Glomerular visceral epithelial cell (primary cell): ENCODE measurements at regions not wholly inside any gene's neighbourhood (a gene's known extent, or its start where the extent isn't known, plus 50 kb on each side); places are given as distances from the start of the nearest gene placed in this dataset.

Experiments used
- DNase-seq: peaks from one replicate; pipeline ENCODE4 v3.0.0-alpha.2; 2016; ENCODE audit errors: extremely low spot score

DNA sequence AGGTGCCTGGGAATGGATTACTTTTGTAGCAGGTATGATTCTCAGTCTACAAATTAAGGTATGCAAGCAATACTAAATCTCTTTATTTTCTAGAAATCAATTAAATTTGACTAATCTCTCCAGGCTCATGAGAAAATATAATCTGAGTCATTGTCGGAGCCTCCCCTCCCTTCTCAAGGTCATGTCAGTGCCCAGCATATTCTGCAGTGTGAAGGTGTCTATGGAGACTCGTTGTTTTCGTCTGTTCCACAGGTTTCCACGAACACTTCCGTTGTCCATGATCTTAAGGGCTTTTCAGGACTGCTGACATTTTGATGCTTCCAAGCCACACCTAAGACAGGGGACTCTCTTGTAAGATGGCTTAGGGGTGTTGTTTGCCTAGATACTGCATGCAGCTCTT, 56.6 kb upstream of the SCOC start:
- no peak for DNase-seq

DNA sequence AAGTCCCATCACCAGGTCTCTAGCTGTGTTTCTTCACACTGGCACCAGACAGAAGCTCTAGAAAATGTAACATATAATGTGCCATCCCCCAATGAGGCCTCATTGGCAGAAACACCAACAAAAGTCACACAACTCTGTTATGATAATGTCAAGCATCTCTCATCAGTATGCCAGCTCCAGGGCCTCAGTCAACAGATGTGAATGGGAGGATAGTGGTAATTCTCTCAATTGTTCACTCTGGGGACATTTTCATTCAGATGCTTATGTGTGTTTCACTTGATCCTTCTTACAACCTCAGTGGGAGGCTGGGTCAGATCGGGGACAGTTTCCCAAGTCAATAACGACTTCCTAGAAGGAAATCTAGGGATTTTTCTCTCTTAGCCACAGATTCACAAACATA, 57.5 kb upstream of the SCOC start:
- no peak for DNase-seq

DNA sequence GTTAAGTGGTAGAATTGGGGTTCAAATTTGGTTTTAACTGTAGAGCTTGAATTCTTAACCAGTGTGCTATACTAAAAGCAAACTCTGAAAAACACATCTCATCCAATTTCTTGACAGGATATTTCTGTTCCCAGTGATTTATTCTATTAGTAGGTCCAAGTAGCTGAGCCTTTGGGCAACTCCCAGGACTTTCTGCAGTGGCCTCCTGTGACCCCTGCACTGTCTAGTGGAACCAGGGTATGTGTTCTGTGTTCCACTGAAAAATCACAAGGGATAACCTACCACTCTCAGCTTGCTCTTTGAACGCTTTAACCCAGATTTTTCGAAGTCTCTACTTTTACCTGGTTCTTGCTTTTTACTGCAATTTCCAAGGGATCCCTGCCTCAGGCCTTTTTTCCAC, 58.0 kb upstream of the SCOC start:
- no peak for DNase-seq

DNA sequence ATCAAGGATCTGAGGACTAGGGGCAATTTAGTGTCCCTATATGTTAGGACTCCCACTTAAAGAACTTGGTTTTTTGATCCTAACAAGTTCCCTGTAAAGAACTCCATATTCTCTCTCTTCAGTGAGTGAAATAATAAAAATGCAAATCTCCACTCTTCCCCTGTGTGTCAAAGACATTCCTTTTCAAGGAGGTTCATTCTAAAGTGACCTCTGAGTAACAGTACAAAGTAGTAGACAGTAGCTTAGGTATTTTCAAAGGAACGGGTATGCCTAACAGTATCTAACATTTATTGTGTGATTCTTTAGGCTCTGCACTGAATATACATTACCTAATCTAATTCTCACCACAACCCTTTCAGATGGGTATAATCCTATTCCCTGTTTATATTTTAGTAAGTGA, 58.4 kb upstream of the SCOC start:
- no peak for DNase-seq

DNA sequence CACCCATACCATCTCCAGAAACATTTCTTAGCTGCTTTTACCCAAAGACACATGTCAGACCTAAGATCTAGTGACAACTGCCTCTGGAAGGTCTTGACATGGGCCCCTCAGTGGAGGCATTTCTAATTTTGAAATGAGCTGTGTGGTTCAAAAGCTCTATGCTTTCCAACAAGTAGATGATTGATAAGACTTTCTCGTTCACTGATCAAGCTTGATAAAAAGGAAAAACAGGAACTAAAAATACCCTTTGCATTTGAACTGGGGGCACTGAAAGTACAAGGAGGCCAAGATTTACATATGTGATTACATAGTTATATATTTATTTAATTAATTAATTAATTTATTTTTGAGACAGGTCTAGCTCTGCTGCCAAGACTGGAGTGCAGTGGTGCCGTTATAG, 61.3 kb upstream of the SCOC start:
- no peak for DNase-seq

DNA sequence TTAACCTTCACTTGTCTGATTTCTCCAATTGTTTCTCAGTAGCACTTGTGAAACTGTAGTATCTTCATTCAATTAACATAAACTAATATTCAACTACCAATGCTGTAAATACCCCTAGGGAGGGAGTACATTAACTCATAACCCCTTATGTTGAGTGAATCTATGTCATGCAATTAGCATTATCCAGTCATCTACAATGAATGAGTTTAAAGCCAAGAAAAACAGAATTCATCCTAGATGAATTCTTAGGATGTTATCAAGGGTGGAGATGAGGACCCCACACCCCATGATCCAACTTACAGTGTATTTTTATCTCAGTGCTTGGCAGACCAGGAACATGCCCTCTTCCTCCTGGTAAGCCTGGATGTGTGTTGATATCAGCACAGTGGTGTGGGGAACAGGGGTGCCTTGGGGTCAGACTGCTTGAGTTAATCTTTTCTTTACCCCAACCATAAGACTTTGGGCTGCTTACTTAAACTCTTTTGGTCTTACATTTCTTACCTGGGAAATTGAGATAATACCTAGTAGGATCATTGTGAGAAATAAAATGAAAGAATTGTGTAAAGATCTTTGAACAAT, 62.1 kb upstream of the SCOC start:
- DNase-seq, result no peak

DNA sequence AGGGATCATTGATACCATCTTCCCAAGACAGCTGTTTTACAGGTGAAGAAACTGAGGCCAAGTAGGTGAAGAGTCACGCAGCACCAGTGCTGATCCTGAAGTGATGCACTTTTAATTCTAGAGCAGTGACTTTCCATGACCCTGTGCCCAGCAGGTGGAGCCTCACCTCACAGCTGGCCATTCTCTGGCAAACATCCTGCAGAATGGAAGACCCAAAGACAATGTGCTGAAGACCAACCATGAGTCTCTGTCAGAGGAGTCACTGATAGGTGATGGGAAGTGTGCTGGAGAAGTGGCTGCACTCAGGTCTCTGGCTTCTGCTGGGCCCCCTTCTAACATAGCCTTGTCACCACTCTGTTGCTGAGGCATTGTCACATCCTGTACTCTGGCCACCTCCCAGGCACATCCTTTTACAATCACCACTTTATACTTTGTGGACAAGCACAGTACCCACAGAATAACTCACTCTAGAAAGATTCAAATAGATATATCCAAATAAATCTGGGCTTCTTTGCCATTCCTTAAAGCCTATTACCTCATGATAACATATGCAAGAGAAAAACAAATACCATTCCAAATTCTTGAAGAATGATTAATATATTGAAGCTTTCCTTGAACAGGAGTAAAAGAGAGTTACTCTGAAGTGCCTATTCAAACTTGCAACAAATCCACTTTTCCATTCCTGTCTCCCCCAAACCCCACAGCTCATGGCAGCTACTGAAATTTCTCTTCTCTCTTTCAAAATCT, 64.1 kb upstream of the SCOC start:
- DNase-seq, result no peak

DNA sequence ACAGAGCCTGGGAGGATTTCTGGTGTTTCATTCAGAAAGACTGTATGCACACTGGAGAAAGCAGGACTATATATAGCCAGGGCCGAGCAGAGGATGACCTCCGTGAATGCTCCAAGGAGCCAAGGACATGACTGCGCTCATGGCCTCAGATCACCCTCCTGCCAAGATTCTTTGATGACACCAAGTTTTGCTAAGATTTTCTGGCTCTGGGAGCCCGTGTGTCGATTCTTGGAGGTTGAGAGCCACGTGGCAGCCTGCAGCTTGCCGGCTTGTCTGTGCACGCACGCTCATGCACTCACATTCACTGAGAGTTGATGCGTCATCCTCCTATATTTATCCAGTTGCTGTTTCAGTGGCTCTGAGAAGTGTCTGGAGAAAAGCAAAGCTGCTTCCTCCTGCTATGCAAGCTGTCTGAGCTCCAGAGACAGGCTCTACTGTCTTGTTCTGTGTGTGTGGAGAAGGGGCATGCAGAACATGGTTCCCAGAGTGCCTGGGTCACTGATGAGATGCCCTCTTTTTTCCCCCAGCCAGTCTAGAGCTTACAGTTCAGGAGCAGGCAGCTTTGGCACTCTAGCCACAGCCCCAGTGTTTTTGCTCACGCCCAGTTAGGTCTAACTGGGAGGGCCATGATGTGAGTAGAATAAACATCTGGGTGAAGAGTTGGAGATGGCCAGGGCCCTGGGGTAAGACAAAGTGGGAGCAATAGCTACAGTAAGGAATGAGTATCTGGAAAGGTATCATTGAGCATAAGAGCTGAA, 64.9 kb upstream of the SCOC start:
- DNase-seq, result no peak

DNA sequence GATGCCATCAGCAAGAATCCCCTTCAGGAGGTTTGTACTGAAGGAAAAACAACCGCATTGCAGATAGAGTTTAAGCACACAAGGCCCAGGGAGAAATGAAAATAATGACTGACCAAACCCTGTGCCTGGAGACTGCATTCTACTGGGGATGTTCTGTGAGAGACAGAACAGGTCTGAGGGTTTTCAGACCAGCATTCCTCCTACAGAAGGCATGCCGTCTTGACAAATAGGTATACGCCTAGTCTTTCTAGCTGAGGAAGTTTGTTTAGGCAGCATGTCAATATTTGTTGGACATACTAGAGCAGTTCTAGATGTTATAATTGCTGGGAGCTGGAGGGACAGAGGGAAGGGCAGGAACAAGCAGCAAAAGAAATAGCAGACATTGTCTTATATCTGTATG, 68.4 kb upstream of the SCOC start:
- DNase-seq, result no peak

DNA sequence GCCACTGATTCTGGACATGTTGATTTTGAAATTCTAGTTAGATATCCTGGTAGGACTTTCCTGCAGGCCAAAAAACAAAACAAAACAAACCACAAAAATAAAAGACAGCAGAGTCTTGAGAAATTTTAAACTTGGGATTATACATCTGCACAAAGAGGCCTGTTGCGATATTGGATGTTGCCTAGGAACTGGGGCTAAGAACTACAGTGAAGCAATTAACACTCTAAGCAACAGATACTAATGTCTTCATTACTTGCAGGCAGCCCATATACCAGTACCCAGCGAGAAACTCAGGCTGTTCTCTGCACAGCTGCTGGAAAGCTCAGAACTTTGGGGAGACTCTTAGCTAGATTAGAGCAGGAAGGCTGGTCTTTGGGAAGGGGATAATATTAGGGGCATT, 69.1 kb upstream of the SCOC start:
- DNase-seq, result no peak

DNA sequence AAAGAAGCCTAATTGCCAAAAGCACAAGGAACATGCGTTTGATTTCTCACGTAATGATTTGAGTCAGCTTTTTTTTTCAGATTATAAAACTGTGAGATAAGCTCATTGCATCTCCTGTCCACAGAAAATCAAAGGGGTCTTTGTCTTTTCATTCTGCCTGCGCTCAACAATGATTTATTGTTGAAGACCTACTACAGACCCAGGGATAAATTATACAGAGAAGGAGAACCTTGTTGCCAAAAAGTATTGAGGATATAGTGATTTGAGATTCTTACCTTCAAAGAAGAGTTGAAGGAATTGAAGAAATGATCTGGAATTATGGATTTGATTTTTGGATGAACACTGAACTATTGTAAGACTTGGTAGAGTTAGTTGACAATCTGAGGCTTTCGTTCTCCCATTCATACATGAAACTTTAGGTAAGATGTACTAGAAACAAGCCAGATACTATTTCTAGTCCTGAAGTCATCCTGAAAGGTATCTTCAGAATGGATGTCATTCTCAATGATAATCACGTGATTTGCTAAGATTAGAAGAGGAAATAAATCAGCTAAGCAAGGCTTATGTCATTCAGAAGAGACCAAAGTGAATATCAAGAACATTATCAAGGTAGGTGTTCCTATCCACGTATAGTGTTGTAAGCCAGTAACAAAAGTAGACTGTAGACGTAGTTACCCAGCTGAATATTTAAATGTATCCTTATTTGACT, 71.1 kb upstream of the SCOC start:
- DNase-seq, result no peak

DNA sequence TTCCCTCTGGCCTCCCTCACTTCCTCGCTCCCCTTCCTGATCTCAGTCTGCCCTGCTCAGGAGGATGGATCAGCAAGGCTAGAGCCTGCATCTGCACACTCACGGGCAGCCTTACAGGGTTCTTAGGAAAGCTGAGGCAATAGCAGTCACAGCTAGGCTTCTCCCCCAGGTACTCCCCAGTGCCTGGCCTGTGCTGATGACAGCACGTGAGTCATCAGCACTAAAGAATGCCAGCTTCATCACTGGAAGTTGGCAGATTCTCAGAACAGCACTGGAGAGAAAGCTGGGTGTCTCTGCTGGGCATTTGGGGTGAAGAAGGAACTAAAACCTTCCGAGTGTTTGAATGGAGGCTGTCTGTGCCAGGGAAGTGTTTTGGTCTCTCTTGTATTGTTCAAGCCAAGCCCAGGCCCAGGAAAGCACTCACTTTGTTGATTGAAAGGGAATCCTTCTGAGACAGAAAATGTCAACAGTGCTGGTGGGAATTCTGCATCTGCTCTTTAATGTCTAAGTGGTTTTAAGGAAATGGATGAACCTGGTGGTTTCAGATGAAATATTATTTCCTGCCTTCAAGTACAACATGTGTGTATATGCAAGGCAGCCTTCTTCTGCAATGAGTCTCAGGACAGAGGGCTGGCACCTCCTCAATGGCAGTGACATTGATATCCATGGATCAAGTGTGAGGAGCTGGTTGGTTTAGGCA, 73.0 kb upstream of the SCOC start:
- peak; percentile 73 for DNase-seq

DNA sequence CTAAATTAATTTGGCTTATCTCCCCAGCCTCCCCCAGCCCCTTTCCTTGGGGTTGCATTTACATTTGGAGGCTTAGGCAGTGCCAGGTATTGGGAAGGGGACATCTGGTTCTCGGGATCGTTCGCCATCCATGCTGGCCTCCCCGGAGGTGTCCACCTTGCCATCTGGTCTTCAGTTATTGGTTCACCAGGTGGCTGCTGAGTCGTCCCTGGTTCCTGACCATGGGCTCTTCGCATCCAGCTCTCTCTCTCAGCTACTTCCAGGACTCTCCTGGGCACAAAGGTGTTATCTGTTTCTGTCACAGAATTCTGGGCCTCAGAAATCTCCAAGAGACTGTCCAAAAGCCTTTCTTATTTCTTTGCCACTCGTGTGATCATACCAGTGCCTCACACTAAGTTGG, 75.4 kb upstream of the SCOC start:
- no peak for DNase-seq

DNA sequence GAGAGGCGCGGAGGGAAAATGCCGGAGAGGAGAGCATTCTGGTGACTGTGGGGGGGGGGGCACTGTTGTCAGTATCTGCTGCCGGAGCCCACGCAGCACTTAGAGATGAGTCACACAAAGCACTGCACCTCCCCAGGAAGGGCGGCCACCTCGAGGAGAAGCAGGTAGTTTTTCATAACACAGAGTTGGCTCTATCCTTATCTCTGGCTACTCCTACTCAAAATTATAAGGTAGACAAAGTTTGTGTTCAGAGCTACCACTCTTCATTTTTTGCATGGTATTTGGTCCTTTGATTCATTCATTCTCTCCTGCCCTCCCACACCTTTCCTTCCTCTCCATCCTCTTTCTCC, 76.2 kb upstream of the SCOC start:
- DNase-seq, result peak; percentile 31

DNA sequence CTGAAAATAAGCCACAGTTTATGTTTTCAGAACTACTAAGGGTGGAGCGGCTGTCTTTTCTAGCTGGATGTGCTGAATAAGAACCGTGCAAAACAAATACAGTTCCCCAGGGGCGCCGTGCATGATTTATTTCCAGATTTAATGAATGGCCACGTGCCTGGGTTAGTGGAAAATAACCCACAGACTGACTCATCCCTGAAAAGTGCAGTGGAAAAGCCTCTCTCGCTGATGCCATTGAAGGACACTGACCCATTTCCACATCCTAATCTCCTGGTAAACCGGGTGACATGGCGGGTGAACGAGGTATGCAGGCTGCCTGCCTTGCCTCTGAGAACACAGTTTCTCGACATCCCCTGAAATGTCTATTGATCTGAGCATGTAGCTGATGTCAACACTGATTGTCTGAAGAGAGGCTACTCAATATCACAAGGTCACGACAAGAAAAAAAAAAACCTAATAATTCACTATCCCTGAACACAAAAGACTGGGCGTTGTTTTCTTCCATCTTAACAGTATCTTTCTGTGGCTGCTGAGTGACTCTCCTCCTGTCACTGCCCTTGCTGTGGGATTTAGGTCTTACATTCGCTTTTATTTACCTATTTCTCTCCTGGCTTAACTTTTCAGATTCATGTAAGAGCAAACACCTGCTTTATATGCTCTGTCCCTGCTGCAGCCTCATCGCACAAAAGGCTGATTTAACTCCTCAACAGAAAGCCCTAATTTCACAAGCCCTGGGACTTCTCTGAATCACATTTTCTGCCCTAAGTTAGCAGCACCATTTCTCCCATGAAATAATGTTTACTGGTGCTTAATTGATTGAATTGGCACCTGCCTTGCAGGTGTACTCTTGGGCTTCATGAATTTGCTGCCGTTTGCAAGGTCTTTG, 76.9 kb upstream of the SCOC start:
- peak; percentile 82 for DNase-seq

DNA sequence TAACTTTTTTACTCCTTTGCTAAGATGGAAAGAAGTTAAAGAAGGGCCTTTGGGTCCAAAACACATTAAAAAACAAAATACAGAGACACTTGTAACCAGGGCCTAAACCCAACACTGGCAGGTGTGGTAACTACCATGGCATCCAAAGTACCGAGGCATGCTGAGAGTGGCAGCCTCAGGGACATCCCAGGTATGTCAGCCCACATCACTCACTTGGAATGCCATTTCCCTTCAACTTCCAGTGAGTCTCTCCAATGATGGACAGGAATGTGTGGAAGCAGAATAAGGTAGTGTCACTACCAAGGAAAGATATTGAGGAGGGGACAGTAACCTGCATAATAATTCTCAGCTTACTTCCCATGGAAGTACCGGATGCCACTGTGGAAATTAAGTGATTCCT, 79.5 kb upstream of the SCOC start:
- DNase-seq, result no peak

DNA sequence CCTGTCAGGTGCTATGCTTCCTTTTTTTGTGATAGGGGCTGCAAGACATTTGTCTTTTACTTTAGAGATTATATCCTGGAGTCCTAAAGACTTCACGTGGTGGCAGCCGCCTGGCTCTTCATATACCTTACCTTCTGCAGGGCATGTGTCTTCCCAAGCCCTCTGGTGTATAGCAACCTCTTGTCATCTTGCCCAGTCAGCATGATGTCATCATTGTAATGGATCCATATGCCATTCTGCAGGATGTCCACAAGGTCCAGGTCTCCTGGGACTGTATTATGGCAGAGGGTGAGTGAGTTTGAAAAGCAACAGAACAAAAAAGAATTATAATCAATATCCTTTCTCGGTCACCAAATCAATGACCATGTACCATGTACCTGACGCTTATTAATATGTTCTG, 82.2 kb upstream of the SCOC start:
- DNase-seq, result no peak

DNA sequence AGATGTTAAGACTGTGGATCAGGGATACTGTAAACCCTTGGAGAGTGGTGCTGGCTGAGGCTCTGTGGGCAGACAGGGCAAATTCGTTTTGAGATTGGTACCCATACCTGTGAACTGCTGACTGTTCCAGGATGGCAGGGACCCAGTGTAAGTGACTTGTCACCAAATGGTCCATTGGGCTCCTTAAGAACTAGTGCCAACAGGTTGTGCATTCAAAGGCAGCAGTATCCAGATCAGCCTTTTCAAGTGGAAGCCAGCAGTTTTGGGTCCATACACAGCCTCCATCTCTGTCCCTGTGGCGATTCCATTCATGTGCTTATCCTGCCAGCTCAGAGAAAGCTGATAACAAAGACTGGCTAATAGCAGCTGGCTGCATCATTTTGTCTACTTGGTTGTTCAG, 84.0 kb upstream of the SCOC start:
- DNase-seq, result no peak

DNA sequence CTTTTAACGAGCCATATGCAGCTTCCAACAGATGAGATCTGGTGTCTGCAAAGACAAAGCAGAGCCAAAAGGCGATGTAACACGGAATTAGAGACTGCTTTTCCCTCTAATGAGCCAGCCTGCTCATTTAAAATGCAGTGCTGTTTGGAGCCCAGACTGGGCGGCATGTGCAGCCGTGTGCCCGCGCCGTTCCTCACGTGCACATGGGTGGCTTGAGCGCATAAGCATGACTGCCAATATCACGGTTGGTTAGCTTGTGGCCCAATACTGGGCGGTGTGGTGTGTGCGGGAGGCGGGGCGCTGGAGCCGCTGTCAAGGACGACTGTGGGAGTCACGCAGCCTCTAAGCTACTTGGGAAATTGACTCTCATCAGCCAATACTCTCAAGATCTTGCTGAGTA, 87.0 kb upstream of the SCOC start:
- peak; percentile 57 for DNase-seq

DNA sequence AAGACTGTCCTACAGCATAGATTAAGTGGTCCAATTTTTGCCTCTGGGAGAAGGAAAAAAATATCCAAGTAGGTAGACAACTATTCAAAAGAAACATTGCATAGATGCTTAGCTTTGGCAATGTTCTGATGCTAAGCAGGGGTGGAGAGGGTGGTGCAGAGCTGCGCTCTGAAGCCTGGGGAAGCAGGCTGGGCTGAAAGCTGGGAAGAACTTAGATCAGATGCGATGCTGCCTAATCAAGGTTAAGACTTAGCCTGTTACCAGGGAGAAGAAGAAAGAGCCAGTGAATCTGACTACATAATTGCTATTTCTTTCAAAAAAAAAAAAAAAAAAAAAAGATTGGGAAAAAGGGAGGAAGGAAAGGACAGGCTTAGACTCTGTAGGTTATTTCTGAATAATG, 89.0 kb upstream of the SCOC start:
- DNase-seq, result no peak
